ENCODE measurements at regions not wholly inside any gene's neighbourhood (a gene's known extent, or its start where the extent isn't known, plus 50 kb on each side); places are given as distances from the start of the nearest gene placed in this dataset.
"Not testable (repeated sequence)": the region's sequence is repeated elsewhere in the genome, so short reads cannot be mapped to it uniquely, and the experiment has no call there.

GRCh38 chr4:159577241-159577640 is 474.4 kb downstream of the RAPGEF2 start:
- Mint-ChIP-seq H3K27me3 (ENCODE audit: low read depth) (peaks cover 5% of the 10 kb centered on the region), H3K27ac (ENCODE audit: unreplicated experiment) (no peak overlapping the region), H3K4me1 (ENCODE audit: low read depth) (no peaks in the 10 kb centered on the region), H3K4me3 (ENCODE audit: unreplicated experiment) (no peak overlapping the region), H3K9me3 (ENCODE audit: low read depth) (peaks cover 7% of the 10 kb centered on the region), H3K36me3 (ENCODE audit: low read depth) (no peaks in the 10 kb centered on the region)
- TF ChIP-seq CTCF (IDR thresholded peaks at IDR 0.05) = no peak
- DNase-seq (ENCODE audit: low spot score) = no peak

GRCh38 chr4:159582685-159583084 is 479.8 kb downstream of the RAPGEF2 start:
- TF ChIP-seq CTCF (IDR thresholded peaks at IDR 0.05) = no peak
- H3K4me3 Mint-ChIP-seq (ENCODE audit: unreplicated experiment) = no peak overlapping the region
- no peak for DNase-seq (ENCODE audit: low spot score)
- H3K27ac Mint-ChIP-seq (ENCODE audit: unreplicated experiment) = no peak overlapping the region
- H3K27me3 Mint-ChIP-seq (ENCODE audit: low read depth) = peaks cover 3% of the 10 kb centered on the region
- H3K9me3 Mint-ChIP-seq (ENCODE audit: low read depth) = peaks cover 24% of the 10 kb centered on the region
- H3K4me1 Mint-ChIP-seq (ENCODE audit: low read depth) = no peaks in the 10 kb centered on the region
- H3K36me3 Mint-ChIP-seq (ENCODE audit: low read depth) = no peaks in the 10 kb centered on the region

GRCh38 chr4:159592898-159593556 is 490.1 kb downstream of the RAPGEF2 start:
- Mint-ChIP-seq H3K27ac (ENCODE audit: unreplicated experiment) (no peak overlapping the region), H3K4me3 (ENCODE audit: unreplicated experiment) (no peak overlapping the region), H3K27me3 (ENCODE audit: low read depth) (peaks cover 38% of the 10 kb centered on the region), H3K9me3 (ENCODE audit: low read depth) (no peaks in the 10 kb centered on the region), H3K36me3 (ENCODE audit: low read depth) (no peaks in the 10 kb centered on the region), H3K4me1 (ENCODE audit: low read depth) (no peaks in the 10 kb centered on the region)
- no peak for DNase-seq (ENCODE audit: low spot score)
- no peak for TF ChIP-seq CTCF (IDR thresholded peaks at IDR 0.05)

- H3K4me1 Mint-ChIP-seq (ENCODE audit: low read depth) = no peaks in the 10 kb centered on the region
- no peak for DNase-seq (ENCODE audit: low spot score)
- peaks cover 43% of the 10 kb centered on the region for H3K27me3 Mint-ChIP-seq (ENCODE audit: low read depth)
- H3K9me3 Mint-ChIP-seq (ENCODE audit: low read depth) = no peaks in the 10 kb centered on the region
- H3K36me3 Mint-ChIP-seq (ENCODE audit: low read depth) = no peaks in the 10 kb centered on the region
- no peak overlapping the region for H3K4me3 Mint-ChIP-seq (ENCODE audit: unreplicated experiment)
- no peak for TF ChIP-seq CTCF (IDR thresholded peaks at IDR 0.05)
- no peak overlapping the region for H3K27ac Mint-ChIP-seq (ENCODE audit: unreplicated experiment)
Observed at GRCh38 chr4:159593681-159594080, 490.8 kb downstream of the RAPGEF2 start.

GRCh38 chr4:159594576-159594975 is 491.7 kb downstream of the RAPGEF2 start:
- Mint-ChIP-seq H3K27me3 (ENCODE audit: low read depth) (peaks cover 42% of the 10 kb centered on the region), H3K36me3 (ENCODE audit: low read depth) (no peaks in the 10 kb centered on the region), H3K27ac (ENCODE audit: unreplicated experiment) (no peak overlapping the region), H3K9me3 (ENCODE audit: low read depth) (no peaks in the 10 kb centered on the region), H3K4me1 (ENCODE audit: low read depth) (no peaks in the 10 kb centered on the region), H3K4me3 (ENCODE audit: unreplicated experiment) (no peak overlapping the region)
- DNase-seq (ENCODE audit: low spot score) = no peak
- no peak for TF ChIP-seq CTCF (IDR thresholded peaks at IDR 0.05)

GRCh38 chr4:159595101-159595500 is 492.2 kb downstream of the RAPGEF2 start:
- H3K4me1 Mint-ChIP-seq (ENCODE audit: low read depth); H3K27ac Mint-ChIP-seq (ENCODE audit: unreplicated experiment); H3K36me3 Mint-ChIP-seq (ENCODE audit: low read depth); DNase-seq (ENCODE audit: low spot score); H3K4me3 Mint-ChIP-seq (ENCODE audit: unreplicated experiment); H3K9me3 Mint-ChIP-seq (ENCODE audit: low read depth): not testable (repeated sequence)
- H3K27me3 Mint-ChIP-seq (ENCODE audit: low read depth) = peaks cover 42% of the 10 kb centered on the region
